ENCODE measurements at regions not wholly inside any gene's neighbourhood (a gene's known extent, or its start where the extent isn't known, plus 50 kb on each side); places are given as distances from the start of the nearest gene placed in this dataset.
A peak's percentile ranks its signal among the peaks of the same experiment; 100 is the strongest.
"Not testable (repeated sequence)": the region's sequence is repeated elsewhere in the genome, so short reads cannot be mapped to it uniquely, and the experiment has no call there.

GRCh38 chr18:66440433-66440832, 163.5 kb downstream of the CDH19 start:
- DNase-seq (ENCODE audit: low spot score) = peak; percentile 85

GRCh38 chr18:66439670-66440069, 164.2 kb downstream of the CDH19 start:
- no peak for DNase-seq (ENCODE audit: low spot score)

GRCh38 chr18:66438711-66439536, 165.0 kb downstream of the CDH19 start:
- DNase-seq (ENCODE audit: low spot score) = no peak

- DNase-seq (ENCODE audit: low spot score) = no peak
Measured at GRCh38 chr18:66432636-66433035, 171.3 kb downstream of the CDH19 start.

- DNase-seq (ENCODE audit: low spot score) = no peak
Measured at GRCh38 chr18:66428795-66429194, 175.1 kb downstream of the CDH19 start.

- no peak for DNase-seq (ENCODE audit: low spot score)
Measured at GRCh38 chr18:66419400-66419799, 184.5 kb downstream of the CDH19 start.

GRCh38 chr18:66410692-66411091, 193.2 kb downstream of the CDH19 start:
- DNase-seq (ENCODE audit: low spot score) = no peak

- DNase-seq (ENCODE audit: low spot score) = no peak
Measured at GRCh38 chr18:66395671-66396218, 208.1 kb downstream of the CDH19 start.

- no peak for DNase-seq (ENCODE audit: low spot score)
Measured at GRCh38 chr18:66393463-66393862, 210.4 kb downstream of the CDH19 start.

GRCh38 chr18:66377291-66377690, 226.6 kb downstream of the CDH19 start:
- no peak for DNase-seq (ENCODE audit: low spot score)

GRCh38 chr18:66375391-66375790, 228.5 kb downstream of the CDH19 start:
- not testable (repeated sequence) for DNase-seq (ENCODE audit: low spot score)

GRCh38 chr18:66346833-66347588, 256.9 kb downstream of the CDH19 start:
- DNase-seq (ENCODE audit: low spot score) = no peak

GRCh38 chr18:66344227-66344626, 259.7 kb downstream of the CDH19 start:
- no peak for DNase-seq (ENCODE audit: low spot score)

- no peak for DNase-seq (ENCODE audit: low spot score)
Measured at GRCh38 chr18:66342577-66342976, 261.3 kb downstream of the CDH19 start.

GRCh38 chr18:66334534-66334933, 269.4 kb downstream of the CDH19 start:
- no peak for DNase-seq (ENCODE audit: low spot score)

GRCh38 chr18:66329716-66330115, 274.2 kb downstream of the CDH19 start:
- DNase-seq (ENCODE audit: low spot score) = no peak

GRCh38 chr18:66328296-66328878, 275.5 kb downstream of the CDH19 start:
- no peak for DNase-seq (ENCODE audit: low spot score)

GRCh38 chr18:66325251-66325650, 278.6 kb downstream of the CDH19 start:
- no peak for DNase-seq (ENCODE audit: low spot score)

- DNase-seq (ENCODE audit: low spot score) = no peak
Measured at GRCh38 chr18:66324616-66325015, 279.3 kb downstream of the CDH19 start.

GRCh38 chr18:66317243-66318090, 286.4 kb downstream of the CDH19 start:
- no peak for DNase-seq (ENCODE audit: low spot score)

- DNase-seq (ENCODE audit: low spot score) = no peak
Measured at GRCh38 chr18:66316701-66317100, 287.2 kb downstream of the CDH19 start.
